ENCODE measurements at regions not wholly inside any gene's neighbourhood (a gene's known extent, or its start where the extent isn't known, plus 50 kb on each side); places are given as distances from the start of the nearest gene placed in this dataset.
"Not testable (repeated sequence)": the region's sequence is repeated elsewhere in the genome, so short reads cannot be mapped to it uniquely, and the experiment has no call there.

DNA sequence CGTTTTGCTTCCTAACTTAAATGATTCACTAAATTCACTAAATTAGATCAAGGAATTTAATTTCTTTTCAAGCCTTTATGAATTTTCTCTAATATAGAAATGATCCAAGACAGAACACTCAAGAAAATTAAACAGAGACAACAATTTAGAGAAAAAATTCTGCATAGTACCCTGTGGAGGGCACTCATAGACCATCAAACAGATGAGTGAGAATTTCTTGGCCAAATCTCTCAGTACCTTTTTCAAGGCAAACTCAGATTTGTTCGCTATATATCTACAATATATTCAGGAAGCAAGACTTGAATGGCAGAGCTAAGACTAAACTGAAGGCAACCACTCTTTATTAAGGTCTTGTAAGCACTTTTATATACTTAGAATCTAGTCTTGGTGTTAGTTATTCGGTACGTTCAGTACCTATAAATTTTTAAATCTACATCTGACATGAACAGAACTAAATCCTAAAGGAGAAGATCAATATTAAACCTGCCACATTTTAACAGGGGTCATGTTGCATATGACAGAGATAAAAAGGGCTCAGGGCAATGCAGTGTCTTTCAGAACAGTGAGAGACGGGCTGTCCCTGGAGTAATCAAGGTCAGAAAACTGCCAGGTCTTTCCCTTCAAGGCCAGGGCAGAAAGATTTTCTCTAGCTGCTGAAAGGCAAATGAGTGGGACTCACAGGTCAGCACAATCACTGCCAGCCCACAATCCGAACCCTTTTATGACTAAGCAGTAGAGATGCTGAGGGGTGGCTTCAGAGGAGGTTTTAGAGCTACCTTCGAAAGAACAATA lies 118.8 kb upstream of the TMPRSS15 start:
- no peak overlapping the region for H3K4me3 Mint-ChIP-seq
- no peaks in the 10 kb centered on the region for H3K4me1 Mint-ChIP-seq
- H3K27me3 Mint-ChIP-seq = no peaks in the 10 kb centered on the region
- no peaks in the 10 kb centered on the region for H3K9me3 ChIP-seq (ENCODE audit: control insufficient read depth, low read length, poor library complexity, severe bottlenecking)
- no peak overlapping the region for H3K27ac Mint-ChIP-seq
- ATAC-seq (no peak), DNase-seq (no peak)
- H3K36me3 Mint-ChIP-seq (ENCODE audit: low read depth) = no peaks in the 10 kb centered on the region

GRCh38 chr21:18524097-18524880 lies 120.7 kb upstream of the TMPRSS15 start:
- no peak for DNase-seq
- Mint-ChIP-seq H3K27ac (no peak overlapping the region), H3K27me3 (no peaks in the 10 kb centered on the region), H3K36me3 (ENCODE audit: low read depth) (no peaks in the 10 kb centered on the region), H3K4me3 (no peak overlapping the region), H3K4me1 (no peaks in the 10 kb centered on the region)
- ATAC-seq = no peak
- no peaks in the 10 kb centered on the region for H3K9me3 ChIP-seq (ENCODE audit: control insufficient read depth, low read length, poor library complexity, severe bottlenecking)

DNA sequence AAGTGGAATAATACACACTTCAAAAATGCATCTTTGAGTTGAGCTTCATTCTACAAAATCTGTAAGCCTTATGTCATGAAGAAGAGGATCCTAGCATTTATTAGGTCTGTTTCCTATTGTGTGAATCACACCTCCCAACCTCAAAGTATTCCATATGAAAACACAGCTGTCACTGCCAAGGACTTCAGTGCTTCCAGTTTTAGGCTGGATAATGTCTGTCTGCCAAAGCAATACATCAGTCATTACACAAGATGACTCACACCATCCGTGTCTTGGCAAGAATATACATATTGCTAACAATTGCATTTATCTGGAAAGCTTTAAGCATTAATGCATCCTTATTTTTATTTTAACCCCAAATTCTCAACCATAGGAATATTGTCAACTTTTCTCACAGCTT lies 125.7 kb upstream of the TMPRSS15 start:
- Mint-ChIP-seq H3K27me3 (no peaks in the 10 kb centered on the region), H3K27ac (no peak overlapping the region), H3K4me3 (no peak overlapping the region), H3K36me3 (ENCODE audit: low read depth) (no peaks in the 10 kb centered on the region), H3K4me1 (no peaks in the 10 kb centered on the region)
- DNase-seq (no peak), ATAC-seq (no peak)
- no peaks in the 10 kb centered on the region for H3K9me3 ChIP-seq (ENCODE audit: control insufficient read depth, low read length, poor library complexity, severe bottlenecking)

GRCh38 chr21:18542081-18542480 lies 138.5 kb upstream of the TMPRSS15 start:
- Mint-ChIP-seq H3K4me3 (no peak overlapping the region), H3K4me1 (no peaks in the 10 kb centered on the region), H3K36me3 (ENCODE audit: low read depth) (no peaks in the 10 kb centered on the region), H3K27ac (no peak overlapping the region), H3K27me3 (no peaks in the 10 kb centered on the region)
- no peak for DNase-seq
- no peaks in the 10 kb centered on the region for H3K9me3 ChIP-seq (ENCODE audit: control insufficient read depth, low read length, poor library complexity, severe bottlenecking)
- ATAC-seq = no peak

DNA sequence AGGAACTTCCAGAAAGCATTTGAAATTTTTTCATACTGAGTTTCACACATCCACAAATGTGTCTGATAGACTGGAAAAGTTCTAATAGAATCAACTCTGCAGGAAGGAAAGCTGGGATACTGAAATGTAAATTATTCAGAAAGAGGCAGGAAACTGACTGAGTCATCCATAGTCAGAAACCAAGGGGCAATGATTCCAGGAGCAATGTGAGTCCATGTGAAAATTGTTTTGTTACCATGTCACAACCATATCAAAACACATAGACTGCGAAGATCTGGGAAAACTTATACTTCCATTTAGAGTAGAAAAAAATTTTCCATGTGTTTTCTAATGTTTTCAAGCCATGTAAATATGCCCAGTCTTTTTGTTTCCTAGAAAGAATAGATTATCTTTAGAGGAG lies 142.3 kb upstream of the TMPRSS15 start:
- no peak overlapping the region for H3K27ac Mint-ChIP-seq
- H3K9me3 ChIP-seq (ENCODE audit: control insufficient read depth, low read length, poor library complexity, severe bottlenecking) = no peaks in the 10 kb centered on the region
- DNase-seq (no peak), ATAC-seq (no peak)
- no peak overlapping the region for H3K4me3 Mint-ChIP-seq
- H3K36me3 Mint-ChIP-seq (ENCODE audit: low read depth) = no peaks in the 10 kb centered on the region
- H3K27me3 Mint-ChIP-seq = no peaks in the 10 kb centered on the region
- H3K4me1 Mint-ChIP-seq = no peaks in the 10 kb centered on the region

GRCh38 chr21:18547347-18547746 lies 143.8 kb upstream of the TMPRSS15 start:
- no peak for DNase-seq
- H3K9me3 ChIP-seq (ENCODE audit: control insufficient read depth, low read length, poor library complexity, severe bottlenecking) = no peaks in the 10 kb centered on the region
- Mint-ChIP-seq H3K4me3 (no peak overlapping the region), H3K36me3 (ENCODE audit: low read depth) (no peaks in the 10 kb centered on the region), H3K27ac (no peak overlapping the region), H3K4me1 (no peaks in the 10 kb centered on the region), H3K27me3 (no peaks in the 10 kb centered on the region)
- no peak for ATAC-seq

DNA sequence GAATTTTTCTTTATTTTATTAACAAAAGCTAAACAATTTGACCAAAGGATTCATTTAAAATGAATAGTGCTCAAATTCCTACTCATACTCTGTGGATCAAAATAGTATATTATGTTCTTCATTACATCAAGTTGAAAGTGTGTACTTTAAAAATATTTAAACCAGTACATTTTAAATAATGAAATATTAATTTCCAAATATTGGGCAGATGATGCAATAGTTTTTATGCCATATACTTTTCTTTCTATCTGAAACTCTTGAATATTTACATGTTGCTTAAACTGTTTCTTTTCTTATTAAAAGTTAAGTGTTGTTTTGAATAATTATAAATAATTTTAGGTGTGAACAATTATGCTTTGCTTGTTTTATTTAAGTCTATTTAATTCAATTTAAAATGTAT lies 144.7 kb upstream of the TMPRSS15 start:
- Mint-ChIP-seq H3K36me3 (ENCODE audit: low read depth) (no peaks in the 10 kb centered on the region), H3K27me3 (no peaks in the 10 kb centered on the region), H3K4me3 (no peak overlapping the region), H3K4me1 (no peaks in the 10 kb centered on the region), H3K27ac (no peak overlapping the region)
- ATAC-seq = no peak
- no peak for DNase-seq
- H3K9me3 ChIP-seq (ENCODE audit: control insufficient read depth, low read length, poor library complexity, severe bottlenecking) = no peaks in the 10 kb centered on the region

GRCh38 chr21:18549214-18549905 lies 145.8 kb upstream of the TMPRSS15 start:
- no peak for ATAC-seq

DNA sequence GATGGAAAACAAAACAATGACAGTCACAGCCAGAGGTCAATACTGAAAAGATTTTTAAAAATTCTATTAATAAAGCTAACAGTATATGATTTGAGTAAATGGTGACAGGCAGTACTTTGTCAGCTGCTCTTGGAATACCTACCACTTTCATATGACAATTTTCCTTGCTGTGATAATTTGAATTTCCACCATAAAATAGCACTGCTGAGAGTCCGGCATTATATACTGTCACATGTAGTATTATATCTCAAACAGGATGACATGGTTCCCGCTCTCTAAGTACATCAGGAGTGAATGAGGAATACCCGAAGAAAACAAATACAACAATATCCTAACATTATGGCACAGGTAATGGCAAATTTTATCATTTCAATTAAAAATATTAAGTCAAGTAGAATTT lies 146.8 kb upstream of the TMPRSS15 start:
- no peak for ATAC-seq

More at GRCh38 chr21:18549214-18549905, 145.8 kb upstream of the TMPRSS15 start:
- H3K36me3 Mint-ChIP-seq (ENCODE audit: low read depth) = no peaks in the 10 kb centered on the region
- no peak overlapping the region for H3K4me3 Mint-ChIP-seq
- no peaks in the 10 kb centered on the region for H3K27me3 Mint-ChIP-seq
- no peak overlapping the region for H3K27ac Mint-ChIP-seq
- no peaks in the 10 kb centered on the region for H3K4me1 Mint-ChIP-seq
- DNase-seq = no peak
- H3K9me3 ChIP-seq (ENCODE audit: control insufficient read depth, low read length, poor library complexity, severe bottlenecking) = no peaks in the 10 kb centered on the region

GRCh38 chr21:18553786-18554185 lies 150.2 kb upstream of the TMPRSS15 start:
- Mint-ChIP-seq H3K27ac (no peak overlapping the region), H3K4me1 (no peaks in the 10 kb centered on the region), H3K27me3 (no peaks in the 10 kb centered on the region), H3K4me3 (no peak overlapping the region), H3K36me3 (ENCODE audit: low read depth) (no peaks in the 10 kb centered on the region)
- DNase-seq (no peak), ATAC-seq (no peak)
- no peaks in the 10 kb centered on the region for H3K9me3 ChIP-seq (ENCODE audit: control insufficient read depth, low read length, poor library complexity, severe bottlenecking)

More for the DNA sequence above, 146.8 kb upstream of the TMPRSS15 start:
- H3K27ac Mint-ChIP-seq = no peak overlapping the region
- no peaks in the 10 kb centered on the region for H3K27me3 Mint-ChIP-seq
- no peaks in the 10 kb centered on the region for H3K9me3 ChIP-seq (ENCODE audit: control insufficient read depth, low read length, poor library complexity, severe bottlenecking)
- no peak overlapping the region for H3K4me3 Mint-ChIP-seq
- no peaks in the 10 kb centered on the region for H3K4me1 Mint-ChIP-seq
- no peaks in the 10 kb centered on the region for H3K36me3 Mint-ChIP-seq (ENCODE audit: low read depth)
- DNase-seq = no peak

GRCh38 chr21:18567770-18568169 lies 164.2 kb upstream of the TMPRSS15 start:
- H3K27ac Mint-ChIP-seq; H3K4me1 Mint-ChIP-seq; H3K27me3 Mint-ChIP-seq; H3K9me3 ChIP-seq (ENCODE audit: control insufficient read depth, low read length, poor library complexity, severe bottlenecking); DNase-seq; H3K36me3 Mint-ChIP-seq (ENCODE audit: low read depth); ATAC-seq; H3K4me3 Mint-ChIP-seq: not testable (repeated sequence)

- ATAC-seq (no peak), DNase-seq (no peak)
- H3K4me3 Mint-ChIP-seq = no peak overlapping the region
- H3K4me1 Mint-ChIP-seq = no peaks in the 10 kb centered on the region
- no peaks in the 10 kb centered on the region for H3K36me3 Mint-ChIP-seq (ENCODE audit: low read depth)
- peaks cover 10% of the 10 kb centered on the region for H3K9me3 ChIP-seq (ENCODE audit: control insufficient read depth, low read length, poor library complexity, severe bottlenecking)
- H3K27ac Mint-ChIP-seq = no peak overlapping the region
- H3K27me3 Mint-ChIP-seq = no peaks in the 10 kb centered on the region
These were observed 184.5 kb upstream of the TMPRSS15 start for GRCh38 chr21:18588001-18588662.

DNA sequence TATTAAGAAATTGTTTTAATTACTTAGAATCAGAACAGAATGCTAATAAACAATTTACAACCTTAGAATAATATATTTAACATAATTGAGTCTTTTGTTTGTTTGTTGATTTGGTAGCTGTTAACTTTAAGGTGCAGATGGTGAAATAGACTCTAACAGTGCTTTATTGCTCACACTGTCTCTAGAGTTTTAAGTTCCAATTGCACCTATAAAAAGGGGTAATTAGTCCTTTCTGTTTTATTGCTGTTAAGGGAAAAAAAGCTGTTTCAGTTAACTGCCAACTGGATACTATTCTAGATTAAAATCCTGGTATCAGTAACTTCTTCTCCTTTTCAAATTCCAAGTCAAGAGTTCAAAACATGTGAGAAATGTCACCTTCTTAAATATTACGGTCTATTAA lies 197.6 kb upstream of the TMPRSS15 start:
- Mint-ChIP-seq H3K36me3 (ENCODE audit: low read depth) (no peaks in the 10 kb centered on the region), H3K4me1 (no peaks in the 10 kb centered on the region), H3K27me3 (no peaks in the 10 kb centered on the region), H3K27ac (no peak overlapping the region), H3K4me3 (no peak overlapping the region)
- H3K9me3 ChIP-seq (ENCODE audit: control insufficient read depth, low read length, poor library complexity, severe bottlenecking) = peaks cover 2% of the 10 kb centered on the region
- DNase-seq (no peak), ATAC-seq (no peak)
